SK-N-SH treated with all-trans-retinoic acid at 6 μM for 48 hours (cell line): ENCODE measurements at regions not wholly inside any gene's neighbourhood (a gene's known extent, or its start where the extent isn't known, plus 50 kb on each side); places are given as distances from the start of the nearest gene placed in this dataset.

Experiments used
- BACH2 ChIP-seq: fragments of 250-450 bp; sonication (Bioruptor Pico); IDR thresholded peaks from 2 replicates; pipeline ENCODE4 v1.9.0; 2021; ENCODE audit warnings: mild to moderate bottlenecking, borderline replicate concordance
- CREB5 ChIP-seq: fragments of 250-450 bp; sonication (Bioruptor Pico); IDR thresholded peaks from 2 replicates; pipeline ENCODE4 v1.5.1; 2020; ENCODE audit warnings: low read depth, mild to moderate bottlenecking, moderate library complexity
- OSR1 ChIP-seq: fragments of 250-450 bp; sonication (Bioruptor Pico); IDR thresholded peaks from 2 replicates; pipeline ENCODE4 v1.8.0; 2022; ENCODE audit warnings: moderate library complexity, mild to moderate bottlenecking, inconsistent platforms
- PATZ1 ChIP-seq: fragments of 250-450 bp; sonication (Bioruptor Pico); IDR thresholded peaks from 2 replicates; pipeline ENCODE4 v1.8.0; 2020; ENCODE audit warnings: mild to moderate bottlenecking, moderate library complexity, borderline replicate concordance
- PPARA ChIP-seq: fragments of 250-450 bp; sonication (Bioruptor Pico); IDR thresholded peaks from 2 replicates; pipeline ENCODE4 v1.5.0; 2020; ENCODE audit warnings: mild to moderate bottlenecking, borderline replicate concordance
- RARB ChIP-seq: fragments of 250-450 bp; sonication (Bioruptor Pico); IDR thresholded peaks from 2 replicates; pipeline ENCODE4 v1.8.0; 2021; ENCODE audit warnings: mild to moderate bottlenecking, moderate library complexity
- SNAI2 ChIP-seq: fragments of 250-450 bp; sonication (Bioruptor Pico); IDR thresholded peaks from 2 replicates; pipeline ENCODE4 v1.5.0; 2020; ENCODE audit warnings: mild to moderate bottlenecking, moderate library complexity
- TCF4 ChIP-seq: fragments of 250-450 bp; sonication (Bioruptor Pico); IDR thresholded peaks from 2 replicates; pipeline ENCODE4 v1.8.0; 2021; ENCODE audit warnings: mild to moderate bottlenecking, moderate library complexity, borderline replicate concordance
- TSHZ2 ChIP-seq: fragments of 250-450 bp; sonication (Bioruptor Pico); IDR thresholded peaks from 2 replicates; pipeline ENCODE4 v1.5.0; 2020; ENCODE audit warnings: mild to moderate bottlenecking, moderate library complexity
- ZC3H10 ChIP-seq: fragments of 250-450 bp; sonication (Bioruptor Pico); IDR thresholded peaks from 2 replicates; pipeline ENCODE4 v1.5.1; 2021; ENCODE audit warnings: mild to moderate bottlenecking, moderate library complexity
- ZFP3 ChIP-seq: fragments of 250-450 bp; sonication (Bioruptor Pico); IDR thresholded peaks from 2 replicates; pipeline ENCODE4 v1.5.0; 2020; ENCODE audit warnings: mild to moderate bottlenecking, moderate library complexity
- ZFP30 ChIP-seq: fragments of 450-650 bp; formaldehyde crosslinking; IDR thresholded peaks from 2 replicates; pipeline ENCODE4 v1.5.0; 2022; ENCODE audit warnings: mild to moderate bottlenecking, moderate library complexity

GRCh38 chr9:627336-627970, 214.0 kb upstream of the DMRT1 start:
- TF ChIP-seq BACH2 (CRISPR knock-in tag), result no peak
- TF ChIP-seq SNAI2 (CRISPR knock-in tag), result no peak
- no peak for TF ChIP-seq TCF4 (CRISPR knock-in tag)
- TF ChIP-seq RARB (CRISPR knock-in tag), result no peak
- no peak for TF ChIP-seq PPARA (CRISPR knock-in tag)
- no peak for TF ChIP-seq TSHZ2 (CRISPR knock-in tag)
- TF ChIP-seq ZC3H10 (CRISPR knock-in tag), result no peak
- no peak for TF ChIP-seq PATZ1 (CRISPR knock-in tag)
- no peak for TF ChIP-seq ZFP3 (CRISPR knock-in tag)
- TF ChIP-seq CREB5, result no peak
- TF ChIP-seq OSR1 (CRISPR knock-in tag), result no peak
- no peak for TF ChIP-seq ZFP30 (CRISPR knock-in tag)
